CD4-positive, alpha-beta T cell treated with Interleukin-15 for 1 hour (primary cell): ENCODE measurements at regions not wholly inside any gene's neighbourhood (a gene's known extent, or its start where the extent isn't known, plus 50 kb on each side); places are given as distances from the start of the nearest gene placed in this dataset.

Experiments
- DNase-seq: peaks from one replicate; pipeline ENCODE4 v3.0.0-alpha.2; 2020

- no peak for DNase-seq
Measured at GRCh38 chr6:119470893-119471542, 121.5 kb upstream of the MAN1A1 start.

- no peak for DNase-seq
Measured at GRCh38 chr6:119467488-119468081, 118.0 kb upstream of the MAN1A1 start.

DNA sequence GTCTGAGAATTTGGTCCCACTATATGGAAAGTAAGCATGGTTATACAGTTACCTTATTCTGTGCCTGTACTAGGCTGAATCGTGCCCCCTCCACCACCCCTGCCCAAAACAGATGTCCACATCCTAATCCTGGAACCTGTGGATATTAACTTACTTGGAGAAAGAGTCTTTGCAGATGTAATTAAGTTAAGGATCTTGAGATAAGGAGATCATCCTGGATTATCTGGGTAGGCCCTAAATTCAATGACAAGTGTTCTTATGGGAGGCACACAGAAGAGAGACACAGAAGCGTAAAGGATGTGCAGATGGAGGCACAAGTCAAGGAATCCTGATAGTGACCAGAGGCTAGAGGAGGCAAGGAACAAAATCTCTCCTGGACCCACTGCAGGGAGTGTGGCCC lies 116.7 kb upstream of the MAN1A1 start:
- DNase-seq: no peak

- DNase-seq: no peak
Measured at GRCh38 chr6:119463081-119463626, 113.6 kb upstream of the MAN1A1 start.

- DNase-seq: no peak
Measured at GRCh38 chr6:119461187-119461586, 111.6 kb upstream of the MAN1A1 start.

DNA sequence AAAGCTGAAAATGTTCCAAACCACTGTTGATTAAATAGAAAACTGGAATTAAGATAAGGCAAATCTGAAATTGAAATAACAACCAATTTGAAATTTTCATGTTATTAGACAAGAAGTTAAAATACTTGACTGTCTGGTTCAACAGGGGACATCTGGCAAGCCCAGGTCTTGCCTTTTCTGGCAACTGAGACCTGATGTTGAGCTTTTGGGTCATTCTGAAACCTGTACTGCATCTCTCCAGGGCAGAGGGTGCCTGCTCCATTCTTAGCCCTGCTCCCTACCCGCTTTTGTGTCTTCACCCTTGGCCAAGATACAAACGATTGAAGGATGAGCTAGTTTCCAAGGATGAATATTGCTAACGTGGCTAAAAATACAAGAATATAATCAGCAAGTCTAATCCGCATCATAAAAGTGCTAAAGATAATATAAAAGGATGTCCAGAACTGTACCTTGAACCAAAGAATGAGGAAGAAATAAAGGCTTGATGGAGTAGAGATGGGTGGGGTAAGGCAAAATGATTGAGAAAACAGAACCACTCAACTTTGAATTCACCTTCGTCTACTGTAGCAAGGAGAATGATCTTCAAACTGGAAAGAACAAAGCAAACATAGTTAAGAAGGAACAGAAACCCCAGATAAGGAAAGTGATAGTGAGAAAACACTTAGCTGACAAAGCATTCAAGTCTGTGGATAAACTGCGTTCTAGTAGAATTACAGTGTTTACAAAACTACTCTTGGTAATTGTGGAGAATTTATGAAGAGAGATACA lies 109.8 kb upstream of the MAN1A1 start:
- DNase-seq: no peak

- no peak for DNase-seq
Measured at GRCh38 chr6:119454714-119455113, 105.2 kb upstream of the MAN1A1 start.

DNA sequence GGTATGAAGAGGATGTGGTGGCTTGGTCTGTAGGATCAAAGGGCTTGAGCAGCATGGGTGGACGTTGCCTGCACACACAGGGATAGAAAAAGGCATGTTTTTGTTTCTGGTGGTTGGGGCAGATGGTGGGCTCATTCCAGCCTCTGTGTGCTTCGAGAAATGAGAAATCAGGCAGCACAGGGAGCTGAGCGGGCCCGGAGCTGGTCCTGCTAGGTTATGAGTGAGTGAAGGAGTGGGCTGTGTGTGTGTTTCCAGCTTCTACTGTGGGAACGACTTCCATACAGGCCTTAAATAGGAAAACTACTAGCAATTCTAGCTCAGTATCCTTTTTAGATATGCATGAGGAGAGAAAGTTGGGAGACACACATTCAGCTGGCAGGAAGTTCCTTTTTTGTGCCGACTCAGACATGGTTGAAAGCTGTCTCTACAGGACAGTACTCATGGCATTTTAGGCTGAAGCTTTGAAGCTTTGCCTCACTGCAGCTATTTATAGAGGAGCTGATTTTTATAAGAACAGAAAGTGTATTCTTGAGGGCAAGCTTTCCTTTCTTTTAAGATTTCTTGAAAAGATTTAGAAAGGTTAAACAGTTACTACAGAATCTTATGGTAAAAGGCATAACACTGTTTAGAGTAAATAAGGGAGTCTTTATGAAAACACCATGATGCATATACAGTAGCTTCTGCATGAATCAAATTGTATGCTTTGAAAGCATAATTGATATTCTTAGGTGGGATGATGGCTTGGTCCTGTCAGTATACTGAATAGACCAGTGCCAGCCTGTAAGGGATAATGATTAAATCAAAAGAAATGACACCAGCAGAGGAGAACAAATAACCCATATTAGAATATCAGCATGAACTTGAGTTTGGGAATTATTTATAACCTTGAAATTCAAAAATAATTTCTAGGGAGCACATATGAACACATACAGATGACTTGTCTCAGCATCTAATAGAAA lies 104.0 kb upstream of the MAN1A1 start:
- DNase-seq: no peak

DNA sequence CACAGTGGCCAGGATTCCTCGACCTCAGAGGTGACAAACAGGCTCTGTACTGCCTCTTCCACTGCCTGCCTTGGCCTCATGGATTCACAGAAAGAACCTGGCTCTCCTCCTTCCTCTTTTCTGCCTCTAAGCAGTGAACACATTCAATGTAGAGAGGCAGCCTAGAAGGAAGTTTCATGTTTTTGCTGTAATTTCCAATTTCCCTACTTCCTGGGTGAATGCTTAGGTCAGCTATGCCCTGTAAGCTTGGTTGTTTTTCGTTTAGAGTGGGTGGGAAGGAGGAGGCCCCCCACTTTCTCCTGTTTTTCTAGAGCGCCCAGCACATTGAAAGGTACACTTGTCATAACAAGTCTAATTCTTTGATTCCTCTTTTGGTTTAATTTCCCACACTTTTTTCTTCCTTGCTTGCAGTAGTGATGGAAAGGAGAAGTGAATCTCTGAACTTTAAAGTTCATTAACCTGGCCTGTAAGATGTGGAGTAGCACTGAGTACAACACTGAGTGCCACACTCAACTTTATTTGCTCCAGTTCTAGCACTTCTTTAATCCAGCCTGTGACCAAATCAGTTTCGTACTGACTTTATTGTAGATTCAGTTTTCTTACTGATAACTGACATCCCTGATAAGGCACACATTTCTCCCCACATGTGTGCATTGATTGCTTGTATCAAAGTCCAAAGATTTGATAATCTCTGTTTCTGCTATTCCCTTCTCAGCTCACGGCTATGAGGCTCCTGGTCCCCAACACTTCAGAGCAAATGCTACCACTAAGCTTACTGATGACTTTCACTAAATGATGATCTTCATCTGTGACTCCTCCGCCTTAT lies 100.0 kb upstream of the MAN1A1 start:
- DNase-seq: no peak

DNA sequence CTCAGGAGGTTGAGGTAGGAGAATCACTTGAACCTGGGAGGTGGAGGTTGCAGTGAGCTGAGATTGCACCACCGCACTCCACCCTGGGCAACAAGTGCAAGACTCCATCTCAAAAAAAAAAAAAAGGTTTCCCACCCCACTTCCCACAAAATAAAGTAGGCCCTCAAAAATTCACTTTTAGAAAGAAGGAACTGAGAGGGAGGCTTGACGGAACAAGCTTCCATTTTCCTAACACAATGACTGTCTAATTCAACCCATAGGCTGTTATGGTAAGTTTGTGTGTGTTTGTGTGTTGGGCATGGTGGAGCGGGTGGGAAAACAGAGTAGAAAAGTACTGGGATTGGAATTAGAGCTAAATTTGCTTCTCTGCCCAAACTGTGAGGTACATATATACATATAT lies 98.4 kb upstream of the MAN1A1 start:
- DNase-seq: no peak

DNA sequence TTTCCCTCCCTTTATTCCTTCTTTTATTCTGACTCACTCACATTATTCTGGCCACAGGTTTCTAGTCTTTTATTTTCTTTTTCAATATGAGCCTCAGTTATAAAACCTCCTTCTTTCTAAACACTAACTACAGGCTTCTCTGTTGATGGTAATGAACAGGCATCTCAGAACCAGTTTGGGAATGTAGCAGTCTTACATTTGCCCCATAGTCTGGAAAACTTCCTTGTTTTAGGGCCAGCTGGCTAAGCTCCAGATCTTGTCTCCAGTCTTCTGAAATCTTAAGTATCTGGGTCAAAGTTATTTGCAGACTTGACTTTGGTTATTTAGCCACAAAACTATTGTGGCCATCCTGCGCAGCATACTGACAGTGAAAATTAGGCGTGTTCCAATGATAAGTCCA lies 97.0 kb upstream of the MAN1A1 start:
- DNase-seq: no peak

- no peak for DNase-seq
Measured at GRCh38 chr6:119446115-119446554, 96.6 kb upstream of the MAN1A1 start.

DNA sequence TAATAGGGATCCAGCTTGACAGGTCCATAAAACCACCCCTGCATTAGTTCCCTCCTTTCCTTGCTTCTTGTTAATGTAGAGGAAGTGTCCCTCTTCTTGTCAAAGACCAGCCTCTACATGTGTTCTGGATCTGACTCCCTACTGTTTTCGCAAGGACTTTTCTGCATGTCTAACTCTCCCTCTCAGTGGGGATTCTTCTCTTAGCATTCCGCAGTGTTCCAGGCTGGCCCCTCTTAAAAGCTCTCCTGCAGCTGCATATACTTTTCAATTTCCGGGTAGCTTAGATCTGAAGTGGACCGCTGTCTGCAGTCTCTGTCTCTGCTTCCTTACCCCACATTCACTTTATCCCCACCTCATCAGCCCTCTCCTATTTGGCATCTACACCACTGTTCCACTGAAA lies 96.1 kb upstream of the MAN1A1 start:
- DNase-seq: no peak

GRCh38 chr6:119444642-119445557 lies 95.3 kb upstream of the MAN1A1 start:
- DNase-seq: no peak

GRCh38 chr6:119443993-119444641 lies 94.6 kb upstream of the MAN1A1 start:
- DNase-seq: no peak

DNA sequence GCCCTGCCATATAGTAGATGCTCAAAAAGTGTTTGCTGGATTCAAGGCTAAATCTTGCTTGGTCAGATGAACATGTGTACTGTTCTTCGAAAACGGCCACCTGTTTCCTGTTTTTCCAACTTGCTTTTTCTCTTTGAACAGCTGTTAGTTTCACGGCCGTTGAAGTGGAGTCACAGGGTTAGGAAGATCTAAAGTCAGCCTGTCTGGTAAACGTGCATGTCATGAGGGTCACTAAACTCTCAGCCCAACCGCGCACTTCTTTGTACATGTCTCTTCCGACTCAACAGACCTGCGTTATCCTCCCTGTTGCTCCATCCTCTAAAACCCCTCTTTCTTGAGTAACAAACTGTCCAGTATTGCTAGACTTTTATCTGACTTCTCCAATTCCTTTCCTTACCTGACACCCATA lies 93.2 kb upstream of the MAN1A1 start:
- DNase-seq: peak; percentile 29

DNA sequence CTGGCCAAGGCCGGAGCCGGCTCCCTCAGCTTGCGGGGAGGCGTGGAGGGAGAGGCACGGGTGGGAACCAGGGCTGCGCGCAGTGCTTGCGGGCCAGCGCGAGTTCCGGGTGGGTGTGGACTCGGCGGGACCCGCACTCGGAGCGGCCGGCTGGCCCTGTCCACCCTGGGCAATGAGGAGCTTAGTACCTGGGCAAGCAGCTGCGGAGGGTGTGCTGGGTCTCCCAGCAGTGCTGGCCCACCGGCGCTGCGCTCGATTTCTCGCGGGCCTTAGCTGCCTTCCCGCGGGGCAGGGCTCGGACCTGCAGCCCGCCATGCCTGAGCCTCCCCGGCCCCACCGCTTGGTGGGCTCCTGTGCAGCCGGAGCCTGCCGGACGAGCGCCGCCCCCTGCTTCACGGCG lies 91.4 kb upstream of the MAN1A1 start:
- DNase-seq: no peak

- no peak for DNase-seq
Measured at GRCh38 chr6:119436583-119436982, 87.0 kb upstream of the MAN1A1 start.

- no peak for DNase-seq
Measured at GRCh38 chr6:119431799-119432198, 82.2 kb upstream of the MAN1A1 start.

DNA sequence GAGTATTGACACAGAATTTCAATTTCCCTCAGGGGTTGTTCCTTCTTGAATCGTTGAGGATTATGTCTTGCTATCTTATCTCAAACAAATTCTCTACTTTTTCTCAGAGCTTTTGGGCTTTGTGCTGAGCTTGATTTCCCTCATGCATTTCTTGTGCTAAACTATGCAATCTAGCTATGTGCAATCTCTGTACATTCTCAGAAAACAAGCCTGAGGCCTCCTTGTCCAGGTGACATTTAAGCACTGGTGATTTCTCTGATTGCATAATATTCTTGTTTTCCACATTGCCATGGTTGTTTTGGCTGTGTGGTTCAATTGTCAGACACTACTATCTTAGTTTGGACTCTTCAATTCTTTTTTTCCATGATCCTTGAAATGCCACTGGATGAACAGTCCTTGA lies 81.2 kb upstream of the MAN1A1 start:
- DNase-seq: no peak
